NCI-H146 treated with DMSO at 0.1 percent for 48 hours (cell line): ENCODE measurements at regions not wholly inside any gene's neighbourhood (a gene's known extent, or its start where the extent isn't known, plus 50 kb on each side); places are given as distances from the start of the nearest gene placed in this dataset.
"Not testable (repeated sequence)": the region's sequence is repeated elsewhere in the genome, so short reads cannot be mapped to it uniquely, and the experiment has no call there.

Experiments used
- DNase-seq: peaks from one replicate; lab custom pipeline; 2025; ENCODE audit not compliant: unreplicated experiment; lab: John Stamatoyannopoulos, UW

DNA sequence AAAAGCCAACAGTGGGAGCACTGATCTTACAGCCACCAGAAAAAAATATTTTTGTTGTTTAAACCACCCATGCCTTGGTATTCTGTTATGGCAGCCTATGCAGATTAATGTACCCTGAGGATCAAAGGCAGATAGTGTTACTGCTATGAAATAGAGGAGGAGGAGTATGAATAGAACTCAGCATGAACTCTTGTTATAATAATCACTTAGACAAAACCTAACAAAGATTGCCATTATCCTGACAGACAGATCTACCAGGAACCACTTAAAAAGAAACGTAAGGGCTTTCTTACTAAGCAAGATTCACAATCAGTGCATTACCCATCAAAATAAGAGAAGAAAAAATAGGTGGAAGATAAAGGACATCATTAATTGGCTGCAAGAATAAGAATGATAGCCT, 558.3 kb downstream of the GALC start:
- DNase-seq: peak; percentile 73

DNA sequence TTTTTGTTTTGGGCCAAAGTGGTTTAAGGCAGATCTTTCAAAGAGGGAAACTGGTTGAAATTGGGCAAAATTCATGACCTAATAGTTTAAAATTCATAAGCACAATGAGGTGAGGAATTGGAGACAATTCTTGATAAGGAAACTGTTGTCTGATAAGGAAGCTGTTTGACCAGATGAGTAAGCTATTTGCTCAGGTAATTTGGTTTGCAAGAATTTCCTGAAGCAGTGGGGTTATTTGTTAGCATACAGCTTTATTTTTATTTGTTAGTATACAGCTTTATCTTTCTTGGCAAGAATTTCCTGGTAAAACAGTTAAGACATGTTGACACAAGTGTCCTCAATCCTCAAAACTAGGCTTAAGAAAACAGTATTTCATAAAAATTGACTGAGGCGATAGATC, 559.0 kb downstream of the GALC start:
- no peak for DNase-seq

DNA sequence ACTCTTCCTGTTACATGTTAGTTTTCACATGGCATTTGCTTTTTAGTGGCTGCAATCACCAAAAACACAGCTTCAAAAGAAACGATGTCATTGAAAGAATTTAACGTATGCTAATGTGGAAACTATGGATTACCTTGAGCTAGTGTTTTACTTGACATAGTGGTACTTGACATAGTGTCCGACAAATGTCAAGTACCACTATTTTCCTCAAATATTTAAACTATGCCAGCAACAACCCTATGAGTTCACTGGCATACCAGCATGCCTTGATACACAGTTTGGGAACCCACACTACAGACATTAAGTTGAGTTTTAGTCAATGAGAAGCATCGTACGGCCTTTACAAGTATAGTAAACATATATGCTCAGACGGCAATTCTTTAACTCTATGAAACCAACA, 560.3 kb downstream of the GALC start:
- DNase-seq: no peak

DNA sequence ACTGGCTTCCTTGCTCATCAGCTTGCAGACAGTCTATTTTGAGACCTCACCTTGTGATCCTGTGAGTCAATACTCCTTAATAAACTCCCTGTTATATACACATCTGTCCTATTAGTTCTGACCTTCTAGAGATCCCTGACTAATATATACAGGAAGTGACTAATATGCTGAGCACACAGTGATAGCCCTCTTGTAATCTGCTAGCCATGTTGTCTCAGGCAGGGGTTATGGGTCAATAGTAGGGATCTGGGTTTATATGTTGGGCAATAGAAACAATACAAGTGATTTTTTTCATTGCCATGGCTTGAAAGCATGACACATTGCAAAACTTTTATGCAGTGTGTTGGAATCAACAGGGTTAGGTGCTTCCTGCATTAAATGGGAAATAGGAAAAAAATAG, 562.2 kb downstream of the GALC start:
- DNase-seq: no peak

DNA sequence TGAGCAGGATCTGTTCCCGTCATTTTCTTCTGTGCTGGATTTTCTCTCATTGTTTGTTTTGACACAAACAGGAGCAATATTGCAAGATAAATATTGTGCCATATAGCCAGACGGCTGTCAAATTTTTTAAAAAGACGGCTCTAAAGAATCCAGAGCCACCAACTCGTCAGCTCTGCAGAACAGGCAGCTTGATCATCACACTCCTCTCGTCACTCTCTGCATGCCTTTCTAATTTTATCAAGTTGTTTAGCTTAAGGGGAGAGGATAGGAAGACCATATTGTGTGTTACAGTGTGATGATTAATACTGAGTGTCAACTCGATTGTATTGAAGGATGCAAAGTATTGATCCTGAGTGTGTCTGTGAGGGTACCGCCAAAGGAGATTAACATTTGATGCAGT, 562.8 kb downstream of the GALC start:
- no peak for DNase-seq

DNA sequence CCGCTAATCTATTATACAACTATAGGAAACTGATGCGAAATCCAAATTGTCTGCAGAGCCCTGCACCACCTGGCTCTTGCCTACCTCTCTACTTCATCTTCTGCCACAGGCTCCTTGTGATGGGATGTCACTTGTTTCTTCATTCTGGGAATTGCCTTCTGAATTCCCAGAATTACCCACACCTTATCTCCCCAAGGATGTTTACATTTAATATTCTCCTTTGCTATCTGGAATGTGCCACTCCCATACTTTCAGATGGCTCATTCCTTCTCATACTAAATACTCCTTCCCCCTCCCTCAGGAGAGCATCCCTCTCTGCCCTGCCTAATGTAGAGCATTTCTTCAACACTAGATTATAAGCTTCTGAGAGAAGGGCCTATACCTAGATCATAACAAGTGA, 573.1 kb downstream of the GALC start:
- DNase-seq: no peak

DNA sequence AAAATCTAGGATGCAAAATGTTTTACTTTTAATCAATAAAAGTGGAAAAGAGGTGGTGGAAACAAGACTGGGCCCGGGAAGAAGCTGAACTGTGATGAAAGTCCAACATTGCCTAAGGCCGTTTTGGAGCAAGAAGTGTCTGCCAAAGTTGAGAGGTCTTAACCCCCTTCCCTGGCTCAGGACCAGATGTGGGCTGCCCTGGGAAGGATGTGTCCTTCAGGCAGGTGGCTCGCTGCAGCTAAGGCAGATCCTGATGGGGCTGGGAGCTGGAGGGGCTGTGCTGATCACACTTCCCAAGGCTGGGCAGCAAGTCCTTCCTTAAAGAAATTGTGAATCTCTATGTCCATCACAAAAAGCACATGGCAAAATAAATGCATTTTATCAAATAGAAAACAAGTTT, 581.6 kb downstream of the GALC start:
- DNase-seq: no peak

DNA sequence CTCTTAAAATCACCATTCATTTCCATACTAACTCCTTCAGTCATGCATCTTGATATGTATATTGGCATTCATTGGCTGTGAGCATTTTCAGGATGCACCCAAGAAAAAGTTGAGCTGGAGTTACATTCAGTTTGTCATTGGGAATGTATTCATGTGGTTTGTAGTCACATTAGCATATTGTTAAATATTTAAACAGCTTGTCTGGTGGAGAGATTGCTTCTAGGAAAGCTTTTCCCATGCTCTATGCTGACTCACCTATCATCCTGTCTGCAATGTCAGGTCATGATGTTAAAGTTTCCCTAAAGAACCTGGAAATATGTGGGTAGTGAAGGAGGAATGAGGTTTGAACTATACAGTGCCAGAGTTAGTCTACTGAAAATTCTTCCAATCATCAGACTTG, 583.6 kb downstream of the GALC start:
- no peak for DNase-seq

DNA sequence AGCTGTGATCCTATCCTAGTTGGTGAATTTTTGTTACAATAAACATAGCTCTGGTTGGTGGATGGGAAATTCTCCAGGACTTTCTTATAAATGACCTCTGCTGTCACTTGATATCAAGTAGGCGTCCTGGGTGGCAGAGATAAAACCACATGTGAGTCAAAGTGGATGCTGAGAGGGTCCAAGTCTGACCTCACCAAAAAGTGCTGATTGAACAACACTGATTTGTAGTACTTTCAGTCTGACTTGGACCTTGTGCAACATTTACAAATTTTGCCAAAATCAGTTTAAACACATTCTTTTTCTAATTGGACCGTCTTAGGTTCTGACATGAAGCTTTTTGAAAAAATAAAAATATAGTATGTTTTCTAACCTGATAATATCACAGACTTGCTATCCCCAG, 585.6 kb downstream of the GALC start:
- no peak for DNase-seq

DNA sequence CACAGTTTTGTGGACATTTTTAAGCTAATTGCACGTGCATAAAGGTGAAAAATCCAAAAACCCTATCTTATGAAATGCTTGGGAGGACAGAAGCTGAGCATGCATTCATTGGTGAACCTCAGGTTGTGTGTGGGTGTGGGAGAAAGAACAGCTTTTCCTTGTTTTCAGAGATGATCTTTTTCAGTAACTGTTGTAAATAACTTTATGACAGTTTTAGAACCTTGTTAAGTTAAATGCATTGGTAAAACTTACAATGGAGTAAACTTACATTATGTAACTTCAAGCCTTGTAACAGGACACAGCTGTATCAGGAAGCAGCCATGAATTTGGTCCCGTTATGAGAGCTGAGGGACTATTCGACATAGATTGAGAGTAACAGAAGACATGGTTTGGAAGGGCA, 587.4 kb downstream of the GALC start:
- no peak for DNase-seq

DNA sequence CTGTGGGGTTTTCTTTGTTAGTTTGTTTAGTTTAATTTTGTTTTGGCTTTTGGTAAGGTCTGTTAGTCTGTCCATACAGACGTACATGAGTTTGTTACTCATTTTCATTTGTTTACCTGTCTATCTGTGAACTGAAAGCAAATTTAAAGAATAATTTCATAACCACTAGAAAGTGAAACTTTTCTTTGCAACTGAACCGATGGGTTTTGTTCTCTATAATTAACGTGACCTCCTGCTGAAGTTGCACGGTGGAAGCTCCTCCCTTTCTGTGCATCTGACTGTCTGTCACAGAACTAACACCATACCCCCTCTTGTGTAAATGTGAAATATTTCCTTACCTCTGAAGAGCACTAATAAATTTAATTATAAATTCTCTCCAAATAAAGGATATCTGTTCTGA, 595.5 kb downstream of the GALC start:
- DNase-seq: no peak

DNA sequence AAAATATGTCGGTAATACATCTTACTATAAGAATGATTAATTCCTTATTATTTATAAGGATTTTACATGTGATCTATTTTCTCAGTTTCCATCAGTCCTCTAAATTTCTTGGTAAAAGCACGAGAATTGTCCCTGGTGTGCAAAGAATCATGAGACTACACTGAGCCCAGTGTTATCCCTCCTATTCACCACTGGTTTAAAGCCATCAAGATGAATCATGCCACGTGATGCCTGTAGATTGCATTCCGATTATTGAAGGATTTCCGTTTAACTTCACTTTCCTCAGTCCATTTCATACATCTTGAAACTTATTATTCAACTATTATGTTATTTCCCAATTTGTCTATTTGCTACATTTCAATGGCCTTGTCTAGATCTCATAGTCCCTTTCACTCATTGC, 601.9 kb downstream of the GALC start:
- no peak for DNase-seq

DNA sequence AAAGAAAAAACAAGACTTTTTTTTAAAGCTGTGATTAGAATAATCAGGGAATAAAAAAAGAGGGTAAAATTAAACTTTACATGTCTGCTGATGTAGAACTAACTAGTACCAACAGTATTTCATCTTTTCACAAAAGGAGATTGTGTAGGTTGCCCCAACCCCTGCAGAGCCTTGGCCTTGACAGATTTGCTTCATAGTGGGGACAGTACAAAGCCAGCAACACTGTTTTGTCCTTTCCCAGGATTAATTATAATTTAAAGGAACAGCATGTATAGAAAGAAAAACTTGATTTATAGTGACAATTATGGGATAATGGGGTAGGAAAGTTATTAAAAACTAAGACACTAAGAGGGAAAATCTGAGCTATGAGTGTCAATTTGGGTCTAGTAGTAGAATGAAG, 604.0 kb downstream of the GALC start:
- DNase-seq: no peak

DNA sequence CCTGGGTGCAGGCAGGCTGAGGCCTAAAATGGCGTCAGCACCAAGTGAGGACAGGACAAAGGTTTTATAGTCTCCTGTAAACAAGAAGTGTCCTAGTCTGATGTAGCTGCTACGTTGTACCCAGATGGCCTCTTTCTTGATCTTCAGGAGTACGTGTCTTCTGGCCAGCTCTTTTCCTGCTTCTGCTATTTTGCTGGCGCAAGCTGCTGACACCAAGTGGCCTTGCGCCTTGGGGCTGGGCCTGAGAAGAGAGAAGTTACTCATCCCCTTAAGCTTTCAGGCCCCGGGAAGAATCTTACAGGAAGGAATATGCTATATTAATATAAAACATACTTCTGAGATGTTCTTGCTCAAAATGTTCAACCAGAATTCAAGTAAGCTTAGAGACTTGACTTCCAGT, 605.2 kb downstream of the GALC start:
- DNase-seq: no peak

DNA sequence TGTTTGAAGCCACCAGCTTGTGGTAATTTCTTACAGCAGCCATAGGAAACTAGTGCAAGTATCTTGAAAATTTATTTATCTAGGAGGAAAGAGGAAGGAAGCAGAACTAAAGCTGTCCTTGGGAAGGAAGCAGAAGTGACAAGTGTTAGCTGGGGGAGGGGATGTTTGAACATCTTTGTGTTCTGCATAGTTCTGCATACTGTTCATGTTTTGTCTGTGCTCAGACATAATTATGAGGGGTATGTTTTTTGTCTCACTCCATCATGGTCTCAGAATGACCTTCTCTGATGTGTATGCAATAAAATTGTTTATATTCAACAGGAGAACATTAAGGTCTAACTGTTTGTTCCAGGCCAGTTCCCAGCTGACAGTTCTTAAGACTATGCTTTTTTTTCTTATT, 606.5 kb downstream of the GALC start:
- DNase-seq: no peak

DNA sequence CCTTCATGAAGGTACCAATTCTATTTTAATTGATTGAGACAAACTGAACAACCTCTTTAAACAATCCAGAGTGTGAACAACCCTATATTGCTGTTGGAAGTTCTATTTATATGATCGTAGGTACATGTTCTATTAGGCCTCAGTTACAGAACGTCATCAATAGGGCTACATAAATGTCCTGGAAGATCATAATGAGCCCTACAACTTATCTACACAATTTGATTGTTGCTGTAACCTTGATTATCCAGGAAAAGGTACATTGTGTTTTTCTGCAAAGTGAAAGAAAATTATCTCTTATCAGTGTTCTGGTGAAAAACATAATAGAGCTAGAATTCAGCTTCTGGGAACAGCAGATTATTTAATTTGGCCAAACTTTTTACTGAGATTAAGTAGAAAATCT, 612.9 kb downstream of the GALC start:
- DNase-seq: no peak

DNA sequence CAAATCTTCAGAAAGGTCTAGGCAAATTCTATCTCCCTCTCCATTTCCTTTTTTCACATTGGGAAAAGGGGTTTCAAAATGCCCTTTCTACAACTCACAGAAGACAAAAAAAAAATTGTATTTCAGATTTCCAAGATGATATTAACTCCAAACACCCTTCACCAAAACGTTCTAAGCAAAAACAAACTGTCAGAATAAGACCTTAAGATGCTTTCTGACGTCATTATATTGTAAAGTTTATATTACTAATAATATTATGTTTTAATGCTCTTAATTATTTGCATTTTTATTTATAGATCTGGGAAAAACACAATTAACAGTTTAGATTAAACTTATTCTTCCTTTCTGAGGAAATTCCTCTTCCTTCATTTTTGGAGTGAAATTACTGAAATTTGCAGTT, 624.2 kb downstream of the GALC start:
- no peak for DNase-seq

DNA sequence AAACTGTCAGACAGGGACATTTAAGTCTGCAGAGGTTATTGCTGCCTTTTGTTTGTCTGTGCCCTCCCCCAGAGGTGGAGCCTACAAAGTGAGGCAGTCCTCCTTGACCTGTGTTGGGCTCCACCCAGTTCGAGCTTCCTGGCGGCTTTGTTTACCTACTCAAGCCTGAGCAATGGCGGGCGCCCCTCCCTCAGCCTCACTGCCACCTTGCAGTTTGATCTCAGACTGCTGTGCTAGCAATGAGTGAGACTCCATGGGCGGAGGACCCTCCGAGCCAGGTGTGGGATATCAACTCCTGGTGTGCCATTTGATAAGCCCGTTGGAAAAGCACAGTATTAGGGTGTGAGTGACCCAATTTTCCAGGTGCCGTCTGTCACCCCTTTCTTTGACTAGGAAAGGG, 632.7 kb downstream of the GALC start:
- not testable (repeated sequence) for DNase-seq

DNA sequence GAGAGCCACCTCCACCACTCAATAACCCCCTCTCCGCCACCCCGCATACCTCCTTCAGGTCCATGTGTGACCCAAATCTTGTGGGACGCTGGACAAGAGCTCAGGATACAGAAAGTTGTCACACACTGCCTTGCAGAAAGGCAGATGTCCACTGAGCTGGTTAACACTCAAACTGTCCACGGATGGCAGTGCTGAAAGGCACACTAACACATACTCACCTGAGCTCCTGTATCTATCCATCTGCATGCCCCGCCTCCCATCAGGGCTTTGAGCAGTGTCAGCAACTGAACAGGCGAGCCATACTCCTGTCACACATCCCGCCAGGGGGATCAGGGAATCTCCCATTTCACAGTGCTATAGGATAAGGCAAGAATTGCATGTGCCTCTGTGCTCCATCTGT, 642.0 kb downstream of the GALC start:
- no peak for DNase-seq

DNA sequence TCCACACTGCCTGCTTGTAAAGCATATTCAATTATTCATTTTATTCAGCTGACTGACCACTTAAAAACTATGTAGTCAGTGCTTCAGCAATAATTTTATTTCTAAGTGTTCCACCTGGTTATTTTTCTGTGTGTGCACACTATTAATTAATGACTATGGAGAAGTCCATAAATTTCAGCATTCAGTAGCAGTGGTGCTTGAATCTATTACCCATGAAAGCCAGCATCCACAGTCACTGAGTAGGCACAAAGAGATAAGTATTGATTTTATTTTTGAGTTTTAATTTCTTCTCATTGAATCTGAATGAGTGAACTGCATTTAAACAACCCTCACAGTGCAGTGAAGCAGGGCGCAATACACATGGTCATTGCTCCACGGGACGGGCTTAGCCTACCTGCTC, 643.1 kb downstream of the GALC start:
- no peak for DNase-seq

DNA sequence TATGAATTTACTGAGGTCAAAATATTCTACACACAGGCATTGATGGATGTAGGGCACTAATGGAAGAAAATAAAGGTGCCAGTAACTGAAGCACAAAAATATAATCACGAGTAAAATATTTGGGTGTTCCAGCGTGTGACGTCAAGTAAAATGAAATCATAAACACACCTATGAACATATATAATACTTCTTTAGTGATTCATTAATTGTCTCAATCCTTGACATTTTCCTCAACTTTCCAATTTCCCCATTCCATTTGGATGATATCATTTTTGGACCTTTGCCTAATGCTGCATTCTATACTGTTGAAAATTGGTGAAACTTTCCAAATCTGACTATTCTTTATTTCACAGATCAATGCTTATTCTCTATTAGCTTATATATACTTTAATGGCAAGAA, 649.3 kb downstream of the GALC start:
- no peak for DNase-seq

DNA sequence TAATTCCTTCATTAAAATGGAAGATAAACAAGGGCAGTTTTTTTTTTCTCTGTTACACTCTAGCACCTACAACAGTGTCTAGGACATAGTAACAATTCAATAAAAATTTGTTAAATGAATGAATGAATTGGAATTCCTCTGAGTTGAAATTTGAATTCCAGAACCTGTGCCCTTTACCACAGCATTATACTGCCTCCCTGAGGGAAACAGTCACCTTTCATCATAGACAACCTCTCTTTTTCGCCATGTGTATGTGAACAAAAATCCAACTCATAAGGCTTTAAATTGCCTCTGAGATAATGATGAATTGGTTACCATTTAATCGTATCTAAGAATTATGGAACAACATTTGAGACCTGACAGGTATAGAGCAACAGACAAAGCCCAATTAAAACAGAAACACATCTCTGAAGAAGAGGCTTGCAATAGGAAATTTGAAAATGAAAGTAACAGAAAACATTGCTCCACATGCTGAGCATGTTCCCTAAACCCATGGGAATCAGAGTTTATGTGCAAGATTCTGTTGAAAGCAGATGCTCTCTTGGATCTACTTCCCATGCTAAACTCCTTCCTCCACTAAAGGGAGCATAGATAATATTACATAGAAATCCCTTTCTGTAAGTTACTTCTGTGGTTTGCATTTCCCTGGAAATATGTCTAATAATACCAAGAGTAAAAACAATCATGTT, 657.8 kb downstream of the GALC start:
- no peak for DNase-seq

DNA sequence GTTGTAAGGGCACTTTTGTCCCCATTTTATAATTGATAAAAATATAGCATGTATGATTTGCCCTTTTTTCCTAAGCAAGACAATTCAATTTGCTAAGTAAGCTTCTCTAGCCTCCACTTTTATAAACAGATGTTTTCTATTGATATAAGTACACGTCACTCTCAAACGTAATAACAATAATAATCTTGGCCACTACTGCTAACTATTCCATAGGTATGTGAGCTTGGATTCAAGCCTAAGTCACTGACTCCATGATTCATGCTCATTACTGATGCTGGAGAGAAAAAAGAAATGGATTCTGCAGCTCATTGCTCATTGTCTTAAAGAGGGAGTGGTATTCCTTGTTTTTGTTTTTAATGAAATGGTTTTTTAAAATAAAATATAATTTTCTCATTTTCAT, 661.0 kb downstream of the GALC start:
- no peak for DNase-seq

DNA sequence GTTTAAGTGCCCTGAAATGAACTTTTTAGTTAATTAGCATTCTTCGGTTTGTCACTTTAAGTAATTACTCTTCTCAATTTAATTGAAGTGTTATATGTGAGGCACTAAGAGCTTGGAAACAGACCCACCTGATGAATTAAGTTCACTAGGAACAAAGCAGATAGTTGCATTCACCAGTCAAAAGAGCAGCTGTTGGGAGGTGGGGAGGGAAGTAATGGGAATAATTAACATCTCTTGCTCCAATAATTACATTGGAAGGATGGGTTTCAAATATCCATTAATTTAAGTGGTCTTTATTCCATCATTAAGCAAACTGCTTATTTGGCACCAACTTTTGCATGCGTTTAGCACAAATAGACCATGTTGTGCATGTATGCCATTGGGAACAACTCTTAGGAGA, 667.2 kb downstream of the GALC start:
- DNase-seq: peak; percentile 52
